ENCODE measurements at regions not wholly inside any gene's neighbourhood (a gene's known extent, or its start where the extent isn't known, plus 50 kb on each side); places are given as distances from the start of the nearest gene placed in this dataset.

- TF ChIP-seq CBX8 (IDR thresholded peaks at IDR 0.05; ENCODE audit: borderline replicate concordance, low read depth, low read length) (no peak), EP300 (IDR thresholded peaks at IDR 0.05; ENCODE audit: borderline replicate concordance in 1 of 2, low read depth in 2 of 2, low read length in 2 of 2) (no peak), JUN (IDR thresholded peaks at IDR 0.05; ENCODE audit: low read depth, low read length) (no peak), RNF2 (IDR thresholded peaks at IDR 0.05; ENCODE audit: borderline replicate concordance, low read depth, low read length, missing control alignments, poor library complexity, severe bottlenecking) (no peak), PHF8 (conservative IDR thresholded peaks at IDR 0.05; ENCODE audit: low read depth, low read length) (no peak), HDAC2 (IDR thresholded peaks at IDR 0.05; ENCODE audit: borderline replicate concordance in 1 of 2, low read depth in 2 of 2, low read length in 2 of 2) (no peak), RBBP5 (IDR thresholded peaks at IDR 0.05; ENCODE audit: borderline replicate concordance, low read depth, low read length) (no peak), MAFK (IDR thresholded peaks at IDR 0.05; ENCODE audit: low read depth, low read length) (no peak), SP4 (IDR thresholded peaks at IDR 0.05; ENCODE audit: low read length) (no peak), CTBP2 (IDR thresholded peaks at IDR 0.05; ENCODE audit: borderline replicate concordance, insufficient read depth, insufficient read length, low read length) (no peak)
- TF ChIP-seq, protein P1, sequence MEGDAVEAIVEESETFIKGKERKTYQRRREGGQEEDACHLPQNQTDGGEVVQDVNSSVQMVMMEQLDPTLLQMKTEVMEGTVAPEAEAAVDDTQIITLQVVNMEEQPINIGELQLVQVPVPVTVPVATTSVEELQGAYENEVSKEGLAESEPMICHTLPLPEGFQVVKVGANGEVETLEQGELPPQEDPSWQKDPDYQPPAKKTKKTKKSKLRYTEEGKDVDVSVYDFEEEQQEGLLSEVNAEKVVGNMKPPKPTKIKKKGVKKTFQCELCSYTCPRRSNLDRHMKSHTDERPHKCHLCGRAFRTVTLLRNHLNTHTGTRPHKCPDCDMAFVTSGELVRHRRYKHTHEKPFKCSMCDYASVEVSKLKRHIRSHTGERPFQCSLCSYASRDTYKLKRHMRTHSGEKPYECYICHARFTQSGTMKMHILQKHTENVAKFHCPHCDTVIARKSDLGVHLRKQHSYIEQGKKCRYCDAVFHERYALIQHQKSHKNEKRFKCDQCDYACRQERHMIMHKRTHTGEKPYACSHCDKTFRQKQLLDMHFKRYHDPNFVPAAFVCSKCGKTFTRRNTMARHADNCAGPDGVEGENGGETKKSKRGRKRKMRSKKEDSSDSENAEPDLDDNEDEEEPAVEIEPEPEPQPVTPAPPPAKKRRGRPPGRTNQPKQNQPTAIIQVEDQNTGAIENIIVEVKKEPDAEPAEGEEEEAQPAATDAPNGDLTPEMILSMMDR (IDR thresholded peaks at IDR 0.05; ENCODE audit: control extremely low read depth in 1 of 3, insufficient read depth in 1 of 3, low read depth in 1 of 3, low read length in 3 of 3): no peak
- H3K18ac ChIP-seq (ENCODE audit: extremely low read depth, low read length): no peak overlapping the region
- H3K4me1 ChIP-seq (replicated peaks in 1 of 4; ENCODE audit: control insufficient read depth in 3 of 4, insufficient read depth in 4 of 4, low read length in 3 of 4): no peaks in the 10 kb centered on the region
- H3K27ac ChIP-seq (ENCODE audit: low read depth, low read length): no peak overlapping the region
- no peak overlapping the region for H3K14ac ChIP-seq (ENCODE audit: insufficient read length)
- H4K8ac ChIP-seq (ENCODE audit: extremely low read depth, insufficient read depth, low read length): no peak overlapping the region
- H3K27me3 ChIP-seq (replicated peaks in 1 of 4; ENCODE audit: control insufficient read depth in 3 of 4, extremely low read depth in 1 of 4, insufficient read depth in 3 of 4, low read length in 3 of 4): no peaks in the 10 kb centered on the region
- H2BK5ac ChIP-seq (ENCODE audit: low read depth, low read length): no peak overlapping the region
- no peak overlapping the region for H4K91ac ChIP-seq (replicated peaks; ENCODE audit: insufficient read length, low read length)
- H3K9me3 ChIP-seq (ENCODE audit: insufficient read depth in 2 of 2, low read depth in 1 of 2, low read length in 1 of 2): 0 out of 4 replicates have a peak, but pooled peaks cover 2 to 7% of the 10 kb centered on the region in 2 experiments
- no peak overlapping the region for H2BK12ac ChIP-seq (ENCODE audit: low read depth, low read length)
- FAIRE-seq (no peak), DNase-seq (ENCODE audit: low read depth in 1 of 2, low spot score in 2 of 2) (no peak)
- no peaks in the 10 kb centered on the region for H4K20me1 ChIP-seq (replicated peaks in 1 of 2; ENCODE audit: control insufficient read depth in 1 of 2, insufficient read depth in 2 of 2, low read length in 2 of 2)
- H2BK120ac ChIP-seq (replicated peaks; ENCODE audit: low read depth, low read length): no peak overlapping the region
- H3K79me2 ChIP-seq (ENCODE audit: control insufficient read depth in 1 of 2, insufficient read depth in 2 of 2, low read length in 2 of 2): no peaks in the 10 kb centered on the region
- no peak overlapping the region for H2AFZ ChIP-seq (ENCODE audit: low read length)
- H2BK20ac ChIP-seq (ENCODE audit: low read length): no peak overlapping the region
- H3K4ac ChIP-seq (replicated peaks; ENCODE audit: insufficient read length, low read depth, low read length): no peak overlapping the region
- H3K23ac ChIP-seq (ENCODE audit: insufficient read length): no peak overlapping the region
- no peak overlapping the region for H2BK15ac ChIP-seq (ENCODE audit: low read length)
- POLR2A ChIA-PET (ENCODE audit: partially characterized antibody): no interaction called here
- no peaks in the 10 kb centered on the region for H3K23me2 ChIP-seq (ENCODE audit: low read depth, low read length)
- no peaks in the 10 kb centered on the region for H3K36me3 ChIP-seq (ENCODE audit: control insufficient read depth in 2 of 4, insufficient read depth in 4 of 4, low read length in 3 of 4)
- no peak overlapping the region for H3K9ac ChIP-seq (replicated peaks in 1 of 4; ENCODE audit: extremely low read depth in 1 of 4, low read depth in 3 of 4, low read length in 3 of 4)
- WGBS, 2 experiments (ENCODE audit: extremely low coverage in 1 of 2, insufficient coverage in 1 of 2, insufficient read length in 1 of 2, insufficient replicate concordance in 2 of 2, low coverage in 1 of 2, low lambda C conversion rate in 2 of 2, missing lambda C conversion rate in 1 of 2): 97% methylated on average over 3 of the region's 3 CpGs; no CpG with 5 or more reads in 1 of the 2 experiments
- H3K56ac ChIP-seq (replicated peaks; ENCODE audit: insufficient read length, low read depth, low read length): no peak overlapping the region
- H4K5ac ChIP-seq (ENCODE audit: insufficient read length, low read depth, low read length): no peak overlapping the region
- CTCF ChIA-PET (ENCODE audit: partially characterized antibody): no interaction called here
- H3K4me2 ChIP-seq (ENCODE audit: insufficient read depth in 1 of 2, low read depth in 2 of 2, low read length in 2 of 2): no peak overlapping the region
- H2AK5ac ChIP-seq (ENCODE audit: low read depth, low read length): no peak overlapping the region
- no peak overlapping the region for H3K4me3 ChIP-seq (ENCODE audit: extremely low read depth in 1 of 4, insufficient read depth in 2 of 4, low read depth in 3 of 4, low read length in 4 of 4)
- H3K79me1 ChIP-seq (ENCODE audit: low read depth, low read length): no peaks in the 10 kb centered on the region
Observed at GRCh38 chr6:67535946-67536345, 1099.1 kb upstream of the ADGRB3 start.

Data from H1 (cell line).